GM23338 (cell line): ENCODE measurements at regions not wholly inside any gene's neighbourhood (a gene's known extent, or its start where the extent isn't known, plus 50 kb on each side); places are given as distances from the start of the nearest gene placed in this dataset.

Source experiments
- ATAC-seq: fragments of 200-7000 bp; cut with Tn5 transposase; 3 replicates; pipeline ENCODE4 v1.9.1; 2020
- DNase-seq: peaks from one replicate; pipeline ENCODE4 v3.0.0-alpha.2; 2015; ENCODE audit warnings: low spot score
- H2AFZ ChIP-seq: fragments of 200-600 bp; sonication (generic); 2 replicates; pipeline ENCODE4 v1.8.0; 2016; ENCODE audit warnings: antibody characterized with exemption, mild to moderate bottlenecking, moderate library complexity
- H3F3A ChIP-seq: fragments of 200-600 bp; sonication (generic); replicated peaks from 2 replicates; pipeline ENCODE4 v1.8.0; 2017; ENCODE audit warnings: antibody characterized with exemption, mixed run types, low read depth
- H3K27ac ChIP-seq: fragments of 200-600 bp; sonication (generic); 2 replicates; pipeline ENCODE4 v1.6.1; 2016; ENCODE audit warnings: low read depth
- H3K27me3 ChIP-seq: fragments of 200-600 bp; sonication (generic); 2 replicates; pipeline ENCODE4 v1.8.0; 2016; ENCODE audit warnings: mild to moderate bottlenecking, mixed run types, moderate library complexity; ENCODE audit not compliant: insufficient read depth
- H3K36me3 ChIP-seq: fragments of 200-600 bp; sonication (generic); 2 replicates; pipeline ENCODE4 v1.8.0; 2016; ENCODE audit warnings: mild to moderate bottlenecking; ENCODE audit not compliant: insufficient read depth
- H3K4me1 ChIP-seq: fragments of 200-600 bp; sonication (generic); 2 replicates; pipeline ENCODE4 v1.8.0; 2016; ENCODE audit warnings: mild to moderate bottlenecking, moderate library complexity; ENCODE audit not compliant: insufficient read depth
- H3K4me2 ChIP-seq: fragments of 200-600 bp; sonication (generic); 2 replicates; pipeline ENCODE4 v1.7.1; 2017; ENCODE audit warnings: mixed run types
- H3K4me3 ChIP-seq: fragments of 200-600 bp; sonication (generic); 2 replicates; pipeline ENCODE4 v1.6.1; 2016; ENCODE audit warnings: mixed run types
- H3K79me2 ChIP-seq: fragments of 200-600 bp; sonication (generic); replicated peaks from 2 replicates; pipeline ENCODE4 v1.8.0; 2017; ENCODE audit warnings: mild to moderate bottlenecking; ENCODE audit not compliant: insufficient read depth
- H3K9me2 ChIP-seq: fragments of 200-600 bp; sonication (generic); 2 replicates; pipeline ENCODE4 v1.8.0; 2017; ENCODE audit not compliant: insufficient read depth
- H4K20me1 ChIP-seq: fragments of 200-600 bp; sonication (generic); replicated peaks from 2 replicates; pipeline ENCODE4 v1.8.0; 2017; ENCODE audit warnings: mild to moderate bottlenecking; ENCODE audit not compliant: insufficient read depth
- H3K27ac Mint-ChIP-seq: 2 replicates; pipeline ENCODE4 v1.8.0; 2020; ENCODE audit warnings: inconsistent platforms, mild to moderate bottlenecking, moderate library complexity, mixed read lengths
- H3K27me3 Mint-ChIP-seq: 3 replicates; pipeline ENCODE4 v1.8.0; 2022; ENCODE audit warnings: low read depth, mild to moderate bottlenecking, moderate library complexity, mixed read lengths, inconsistent platforms; ENCODE audit not compliant: insufficient read depth, poor library complexity
- H3K36me3 Mint-ChIP-seq: 3 replicates; pipeline ENCODE4 v1.8.0; 2021; ENCODE audit warnings: low read depth, mild to moderate bottlenecking, inconsistent platforms, moderate library complexity, mixed read lengths
- H3K4me1 Mint-ChIP-seq: 3 replicates; pipeline ENCODE4 v1.8.0; 2020; ENCODE audit warnings: mild to moderate bottlenecking, inconsistent platforms, mixed read lengths
- H3K4me3 Mint-ChIP-seq: 3 replicates; pipeline ENCODE4 v1.8.0; 2021; ENCODE audit warnings: moderate library complexity, mild to moderate bottlenecking, inconsistent platforms, mixed read lengths
- H3K9me3 Mint-ChIP-seq: 3 replicates; pipeline ENCODE4 v1.8.0; 2020; ENCODE audit warnings: moderate library complexity, mild to moderate bottlenecking, inconsistent platforms, mixed read lengths
- EZH2 ChIP-seq: fragments of 200-600 bp; sonication (generic); IDR thresholded peaks from one replicate; pipeline ENCODE4 v1.8.0; 2017; ENCODE audit warnings: antibody characterized with exemption, mild to moderate bottlenecking, low read depth; ENCODE audit not compliant: unreplicated experiment
- JUNB ChIP-seq: IDR thresholded peaks from one replicate; pipeline ENCODE4 v1.6.1; 2016; ENCODE audit warnings: antibody characterized with exemption; ENCODE audit not compliant: unreplicated experiment
- NANOG ChIP-seq: IDR thresholded peaks from 2 replicates; pipeline ENCODE4 v1.6.1; 2016; ENCODE audit warnings: antibody characterized with exemption, borderline replicate concordance
- POLR2AphosphoS5 ChIP-seq: IDR thresholded peaks from 2 replicates; pipeline ENCODE4 v1.6.1; 2016; ENCODE audit warnings: antibody characterized with exemption, low read depth
- REST ChIP-seq: IDR thresholded peaks from one replicate; pipeline ENCODE4 v1.6.1; 2018; ENCODE audit warnings: antibody characterized with exemption; ENCODE audit not compliant: unreplicated experiment
- STAT1 ChIP-seq: IDR thresholded peaks from one replicate; pipeline ENCODE4 v1.6.1; 2016; ENCODE audit warnings: antibody characterized with exemption; ENCODE audit not compliant: unreplicated experiment
- ZNF114 ChIP-seq: fragments of 250-450 bp; sonication (Bioruptor Pico); IDR thresholded peaks from 2 replicates; pipeline ENCODE4 v1.5.0; 2020; ENCODE audit warnings: mild to moderate bottlenecking, moderate library complexity
- ZNF331 ChIP-seq: fragments of 250-450 bp; sonication (Bioruptor Pico); IDR thresholded peaks from 2 replicates; pipeline ENCODE4 v1.5.0; 2020; ENCODE audit warnings: low read depth, mild to moderate bottlenecking, moderate library complexity
- TF ChIP-seq, protein P1 (sequence below): IDR thresholded peaks from 2 replicates; pipeline ENCODE4 v1.6.1; 2016; ENCODE audit warnings: antibody characterized with exemption
- TF ChIP-seq, protein P2 (sequence below), 2 experiments: fragments of 200-600 bp in 1 of 2; sonication (generic) in 1 of 2; conservative IDR thresholded peaks; 2 replicates each; pipeline versions ENCODE4 v1.5.1 to v1.6.1; 2016 to 2017; ENCODE audit warnings: antibody characterized with exemption in 2 of 2, low read depth in 2 of 2, mild to moderate bottlenecking in 2 of 2, moderate library complexity in 1 of 2

GRCh38 chr2:103462101-103462500, 700.3 kb downstream of the TMEM182 start:
- Histone ChIP-seq H2AFZ (no peak overlapping the region), H3K79me2 (no peaks in the 10 kb centered on the region), H3K4me3 (no peak overlapping the region), H3K27me3 (no peaks in the 10 kb centered on the region), H3K27ac (no peak overlapping the region), H3F3A (no peaks in the 10 kb centered on the region), H3K9me2 (no peaks in the 10 kb centered on the region), H3K4me1 (no peaks in the 10 kb centered on the region), H4K20me1 (no peaks in the 10 kb centered on the region), H3K36me3 (no peaks in the 10 kb centered on the region), H3K4me2 (no peak overlapping the region)
- H3K27ac Mint-ChIP-seq = no peak overlapping the region
- H3K27me3 Mint-ChIP-seq = no peaks in the 10 kb centered on the region
- DNase-seq (no peak), ATAC-seq (no peak)
- TF ChIP-seq ZNF114 (CRISPR knock-in tag) = no peak
- TF ChIP-seq NANOG = no peak
- TF ChIP-seq, protein P1, sequence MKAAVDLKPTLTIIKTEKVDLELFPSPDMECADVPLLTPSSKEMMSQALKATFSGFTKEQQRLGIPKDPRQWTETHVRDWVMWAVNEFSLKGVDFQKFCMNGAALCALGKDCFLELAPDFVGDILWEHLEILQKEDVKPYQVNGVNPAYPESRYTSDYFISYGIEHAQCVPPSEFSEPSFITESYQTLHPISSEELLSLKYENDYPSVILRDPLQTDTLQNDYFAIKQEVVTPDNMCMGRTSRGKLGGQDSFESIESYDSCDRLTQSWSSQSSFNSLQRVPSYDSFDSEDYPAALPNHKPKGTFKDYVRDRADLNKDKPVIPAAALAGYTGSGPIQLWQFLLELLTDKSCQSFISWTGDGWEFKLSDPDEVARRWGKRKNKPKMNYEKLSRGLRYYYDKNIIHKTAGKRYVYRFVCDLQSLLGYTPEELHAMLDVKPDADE = no peak
- TF ChIP-seq POLR2AphosphoS5 = no peak
- H3K4me1 Mint-ChIP-seq = peaks cover 3% of the 10 kb centered on the region; the same call in 2 of the 3 replicates
- H3K36me3 Mint-ChIP-seq = no peaks in the 10 kb centered on the region
- H3K9me3 Mint-ChIP-seq = no peaks in the 10 kb centered on the region
- no peak overlapping the region for H3K4me3 Mint-ChIP-seq

GRCh38 chr2:103462712-103463111, 700.9 kb downstream of the TMEM182 start:
- H3K36me3 Mint-ChIP-seq = no peaks in the 10 kb centered on the region
- Histone ChIP-seq H3K36me3 (no peaks in the 10 kb centered on the region), H3K4me3 (no peak overlapping the region), H3K27me3 (no peaks in the 10 kb centered on the region), H3K27ac (no peak overlapping the region), H3K79me2 (no peaks in the 10 kb centered on the region), H3F3A (no peaks in the 10 kb centered on the region), H4K20me1 (no peaks in the 10 kb centered on the region), H3K4me1 (no peaks in the 10 kb centered on the region), H3K9me2 (no peaks in the 10 kb centered on the region), H3K4me2 (no peak overlapping the region), H2AFZ (no peak overlapping the region)
- ATAC-seq = no peak
- no peaks in the 10 kb centered on the region for H3K9me3 Mint-ChIP-seq
- H3K27me3 Mint-ChIP-seq = no peaks in the 10 kb centered on the region
- no peak for TF ChIP-seq STAT1
- no peak for TF ChIP-seq POLR2AphosphoS5
- H3K4me1 Mint-ChIP-seq = peaks cover 3% of the 10 kb centered on the region; the same call in 2 of the 3 replicates
- no peak for DNase-seq
- H3K4me3 Mint-ChIP-seq = no peak overlapping the region
- no peak overlapping the region for H3K27ac Mint-ChIP-seq

DNA sequence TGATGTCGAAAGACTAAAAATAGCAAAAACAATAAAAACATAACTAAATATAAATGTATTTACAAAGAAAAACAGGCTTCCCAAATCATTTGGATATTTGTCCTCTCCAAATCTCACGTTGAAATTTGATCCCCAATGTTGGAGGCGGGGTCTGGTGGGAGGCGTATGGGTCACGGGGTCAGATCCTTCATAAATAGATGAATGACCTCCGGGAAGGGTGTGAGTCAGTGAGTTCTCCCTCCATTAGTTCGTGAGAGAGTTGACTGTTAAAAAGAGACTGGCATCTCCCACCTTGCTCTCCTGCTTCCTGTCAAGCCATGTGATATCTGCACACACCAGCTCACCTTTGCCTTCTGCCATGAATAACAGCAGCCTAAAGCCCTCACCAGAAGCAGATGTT, 703.0 kb downstream of the TMEM182 start:
- H3K27ac ChIP-seq = no peak overlapping the region
- H3K9me2 ChIP-seq = no peaks in the 10 kb centered on the region
- no peaks in the 10 kb centered on the region for H3K79me2 ChIP-seq
- Mint-ChIP-seq H3K36me3 (no peaks in the 10 kb centered on the region), H3K4me1 (no peaks in the 10 kb centered on the region), H3K9me3 (no peaks in the 10 kb centered on the region), H3K27me3 (no peaks in the 10 kb centered on the region), H3K4me3 (no peak overlapping the region), H3K27ac (no peak overlapping the region)
- no peaks in the 10 kb centered on the region for H3K27me3 ChIP-seq
- H2AFZ ChIP-seq = no peak overlapping the region; the same call in 1 of the 2 replicates
- no peak for DNase-seq
- no peaks in the 10 kb centered on the region for H3K36me3 ChIP-seq
- no peaks in the 10 kb centered on the region for H3F3A ChIP-seq
- H3K4me3 ChIP-seq = no peak overlapping the region
- no peaks in the 10 kb centered on the region for H3K4me1 ChIP-seq
- no peak for ATAC-seq
- no peak overlapping the region for H3K4me2 ChIP-seq
- no peaks in the 10 kb centered on the region for H4K20me1 ChIP-seq
- TF ChIP-seq, protein P2, sequence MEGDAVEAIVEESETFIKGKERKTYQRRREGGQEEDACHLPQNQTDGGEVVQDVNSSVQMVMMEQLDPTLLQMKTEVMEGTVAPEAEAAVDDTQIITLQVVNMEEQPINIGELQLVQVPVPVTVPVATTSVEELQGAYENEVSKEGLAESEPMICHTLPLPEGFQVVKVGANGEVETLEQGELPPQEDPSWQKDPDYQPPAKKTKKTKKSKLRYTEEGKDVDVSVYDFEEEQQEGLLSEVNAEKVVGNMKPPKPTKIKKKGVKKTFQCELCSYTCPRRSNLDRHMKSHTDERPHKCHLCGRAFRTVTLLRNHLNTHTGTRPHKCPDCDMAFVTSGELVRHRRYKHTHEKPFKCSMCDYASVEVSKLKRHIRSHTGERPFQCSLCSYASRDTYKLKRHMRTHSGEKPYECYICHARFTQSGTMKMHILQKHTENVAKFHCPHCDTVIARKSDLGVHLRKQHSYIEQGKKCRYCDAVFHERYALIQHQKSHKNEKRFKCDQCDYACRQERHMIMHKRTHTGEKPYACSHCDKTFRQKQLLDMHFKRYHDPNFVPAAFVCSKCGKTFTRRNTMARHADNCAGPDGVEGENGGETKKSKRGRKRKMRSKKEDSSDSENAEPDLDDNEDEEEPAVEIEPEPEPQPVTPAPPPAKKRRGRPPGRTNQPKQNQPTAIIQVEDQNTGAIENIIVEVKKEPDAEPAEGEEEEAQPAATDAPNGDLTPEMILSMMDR (conservative IDR thresholded peaks at IDR 0.05; ENCODE audit: low read depth in 2 of 2) = no peak
- TF ChIP-seq STAT1 (no peak), JUNB (no peak), ZNF331 (CRISPR knock-in tag) (no peak), ZNF114 (CRISPR knock-in tag) (no peak), EZH2 (no peak), NANOG (no peak), REST (no peak)
- TF ChIP-seq, protein P1 = no peak
